DND-41 (cell line): ENCODE measurements at regions not wholly inside any gene's neighbourhood (a gene's known extent, or its start where the extent isn't known, plus 50 kb on each side); places are given as distances from the start of the nearest gene placed in this dataset.

Experiments used
- ATAC-seq: fragments of 200-7000 bp; cut with Tn5 transposase; 3 replicates; pipeline ENCODE4 v1.9.1; 2021; ENCODE audit warnings: low read depth; ENCODE audit not compliant: insufficient read depth
- DNase-seq: peaks from one replicate; pipeline ENCODE4 v3.0.0-alpha.2; 2020
- H2AFZ ChIP-seq: 2 replicates; pipeline ENCODE4 v1.6.0; 2012; ENCODE audit warnings: low read depth, low read length
- H3K27ac ChIP-seq: 2 replicates; pipeline ENCODE4 v1.5.1; 2012; ENCODE audit warnings: low read length, inconsistent platforms
- H3K27me3 ChIP-seq: fragments of 200-600 bp; sonication (generic); 2 replicates; pipeline ENCODE4 v1.6.0; 2012; ENCODE audit warnings: low read length, mild to moderate bottlenecking, inconsistent platforms; ENCODE audit not compliant: insufficient read depth, poor library complexity
- H3K36me3 ChIP-seq: 2 replicates; pipeline ENCODE4 v1.5.1; 2012; ENCODE audit warnings: low read length, inconsistent platforms; ENCODE audit not compliant: insufficient read depth
- H3K4me1 ChIP-seq: 2 replicates; pipeline ENCODE4 v1.5.1; 2012; ENCODE audit warnings: mild to moderate bottlenecking, low read length; ENCODE audit not compliant: insufficient read depth
- H3K4me2 ChIP-seq: 2 replicates; pipeline ENCODE4 v1.6.0; 2012; ENCODE audit warnings: mild to moderate bottlenecking, moderate library complexity, low read length, inconsistent platforms; ENCODE audit not compliant: insufficient read depth
- H3K4me3 ChIP-seq, 2 experiments: fragments of 200-600 bp in 1 of 2; shearing (Covaris generic) in 1 of 2; 2 replicates each; pipeline ENCODE4 v1.5.1; 2012 to 2016; ENCODE audit warnings: inconsistent platforms in 2 of 2, low read length in 2 of 2, mild to moderate bottlenecking in 2 of 2, low read depth in 1 of 2, moderate library complexity in 1 of 2
- H3K79me2 ChIP-seq: 2 replicates; pipeline ENCODE4 v1.6.0; 2012; ENCODE audit warnings: low read length, inconsistent platforms; ENCODE audit not compliant: insufficient read depth
- H3K9ac ChIP-seq: 2 replicates; pipeline ENCODE4 v1.6.0; 2012; ENCODE audit warnings: low read depth, mild to moderate bottlenecking, inconsistent platforms, low read length, moderate library complexity
- H3K9me3 ChIP-seq: 2 replicates; pipeline ENCODE4 v1.5.1; 2012; ENCODE audit warnings: low read length, moderate library complexity, mild to moderate bottlenecking, inconsistent platforms; ENCODE audit not compliant: insufficient read depth, severe bottlenecking
- H4K20me1 ChIP-seq: 2 replicates; pipeline ENCODE4 v1.6.0; 2012; ENCODE audit warnings: low read length; ENCODE audit not compliant: insufficient read depth
- EZH2 ChIP-seq: IDR thresholded peaks from 3 replicates; pipeline ENCODE4 v1.6.1; 2012; ENCODE audit warnings: borderline replicate concordance, low read depth, mild to moderate bottlenecking, moderate library complexity, low read length, inconsistent platforms; ENCODE audit not compliant: severe bottlenecking
- TF ChIP-seq, protein P1 (sequence below): IDR thresholded peaks from 2 replicates; pipeline ENCODE4 v1.5.1; 2012; ENCODE audit warnings: borderline replicate concordance, low read length, moderate library complexity, mild to moderate bottlenecking; ENCODE audit not compliant: poor library complexity, severe bottlenecking; ENCODE audit errors: extremely low read depth

DNA sequence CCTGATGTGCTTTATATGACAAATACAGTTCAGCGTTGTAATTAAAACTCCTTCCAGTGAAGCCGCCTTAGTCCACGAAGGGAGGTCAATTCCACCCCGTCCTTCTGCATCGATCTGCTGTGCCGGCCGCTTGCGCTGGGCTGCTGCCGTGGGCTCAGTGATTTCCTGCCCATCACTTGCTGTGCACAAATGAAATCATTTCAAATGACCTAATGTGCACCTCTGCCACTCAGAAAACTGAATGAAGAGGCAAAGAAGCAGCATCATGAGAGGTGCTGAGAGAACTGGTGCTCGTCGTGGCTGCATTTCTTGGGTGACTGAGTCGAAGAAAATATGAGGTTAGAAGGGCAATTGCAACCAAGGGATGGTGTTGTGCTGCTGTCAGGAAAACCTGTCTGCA is 144.3 kb upstream of the SYT6 start:
- 0 out of 2 replicates have a peak, but pooled peaks cover 3% of the 10 kb centered on the region for H3K4me1 ChIP-seq
- no peaks in the 10 kb centered on the region for H4K20me1 ChIP-seq
- H3K27me3 ChIP-seq = no peaks in the 10 kb centered on the region
- no peak for ATAC-seq
- no peaks in the 10 kb centered on the region for H3K9me3 ChIP-seq
- H3K27ac ChIP-seq = no peak overlapping the region
- no peak overlapping the region for H3K4me2 ChIP-seq
- no peaks in the 10 kb centered on the region for H3K36me3 ChIP-seq
- no peak for TF ChIP-seq EZH2
- TF ChIP-seq, protein P1, sequence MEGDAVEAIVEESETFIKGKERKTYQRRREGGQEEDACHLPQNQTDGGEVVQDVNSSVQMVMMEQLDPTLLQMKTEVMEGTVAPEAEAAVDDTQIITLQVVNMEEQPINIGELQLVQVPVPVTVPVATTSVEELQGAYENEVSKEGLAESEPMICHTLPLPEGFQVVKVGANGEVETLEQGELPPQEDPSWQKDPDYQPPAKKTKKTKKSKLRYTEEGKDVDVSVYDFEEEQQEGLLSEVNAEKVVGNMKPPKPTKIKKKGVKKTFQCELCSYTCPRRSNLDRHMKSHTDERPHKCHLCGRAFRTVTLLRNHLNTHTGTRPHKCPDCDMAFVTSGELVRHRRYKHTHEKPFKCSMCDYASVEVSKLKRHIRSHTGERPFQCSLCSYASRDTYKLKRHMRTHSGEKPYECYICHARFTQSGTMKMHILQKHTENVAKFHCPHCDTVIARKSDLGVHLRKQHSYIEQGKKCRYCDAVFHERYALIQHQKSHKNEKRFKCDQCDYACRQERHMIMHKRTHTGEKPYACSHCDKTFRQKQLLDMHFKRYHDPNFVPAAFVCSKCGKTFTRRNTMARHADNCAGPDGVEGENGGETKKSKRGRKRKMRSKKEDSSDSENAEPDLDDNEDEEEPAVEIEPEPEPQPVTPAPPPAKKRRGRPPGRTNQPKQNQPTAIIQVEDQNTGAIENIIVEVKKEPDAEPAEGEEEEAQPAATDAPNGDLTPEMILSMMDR = no peak
- H3K79me2 ChIP-seq = no peaks in the 10 kb centered on the region
- H3K9ac ChIP-seq = no peak overlapping the region
- DNase-seq = no peak
- no peak overlapping the region for H3K4me3 ChIP-seq
- no peak overlapping the region for H2AFZ ChIP-seq

DNA sequence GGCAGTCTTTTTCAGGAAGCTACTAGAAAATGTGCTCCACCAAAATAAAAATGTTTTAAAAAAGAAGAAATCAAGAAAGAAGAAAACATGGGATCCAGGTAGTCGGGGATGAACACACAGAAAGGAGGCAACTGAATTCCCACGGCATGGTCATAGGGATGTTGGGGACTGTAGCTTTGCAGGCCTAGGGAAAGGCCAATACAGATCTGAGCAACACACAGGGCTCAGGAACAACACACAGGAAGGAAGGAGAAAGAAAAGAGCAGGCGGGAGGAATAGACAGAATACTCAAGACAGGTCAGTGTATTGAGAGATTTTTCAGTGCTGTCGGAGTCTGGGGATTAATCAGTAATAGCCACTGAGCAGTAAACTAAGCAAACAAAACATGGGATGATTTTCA is 142.7 kb upstream of the SYT6 start:
- Histone ChIP-seq H3K79me2 (no peaks in the 10 kb centered on the region), H4K20me1 (no peaks in the 10 kb centered on the region), H2AFZ (no peak overlapping the region), H3K9ac (no peak overlapping the region), H3K4me2 (no peak overlapping the region), H3K4me3 (no peak overlapping the region), H3K27me3 (no peaks in the 10 kb centered on the region), H3K27ac (no peak overlapping the region), H3K36me3 (no peaks in the 10 kb centered on the region), H3K9me3 (no peaks in the 10 kb centered on the region), H3K4me1 (0 out of 2 replicates have a peak, but pooled peaks cover 2% of the 10 kb centered on the region)
- no peak for TF ChIP-seq EZH2
- TF ChIP-seq, protein P1 = no peak
- ATAC-seq (no peak), DNase-seq (no peak)

DNA sequence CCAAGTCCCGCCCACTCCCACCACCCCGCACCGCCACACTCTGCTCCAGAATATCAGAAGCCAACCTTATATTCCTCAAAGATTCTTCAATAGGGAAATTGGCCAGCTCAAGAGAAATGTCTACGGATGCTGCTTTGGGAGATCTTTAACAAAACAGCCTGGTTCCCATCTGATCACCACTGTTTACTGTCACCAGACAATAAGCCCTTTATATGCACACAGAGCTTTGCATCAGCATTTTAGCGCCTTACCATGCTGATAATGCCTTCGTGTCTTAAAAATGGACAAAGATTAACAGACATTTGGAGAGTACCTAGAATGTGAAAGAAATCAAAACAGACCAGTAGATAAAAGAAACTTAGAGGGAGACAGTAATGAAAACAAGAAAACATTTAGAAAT is 141.7 kb upstream of the SYT6 start:
- Histone ChIP-seq H3K9ac (no peak overlapping the region), H3K4me3 (no peak overlapping the region)
- DNase-seq = no peak

More for the DNA sequence above, 141.7 kb upstream of the SYT6 start:
- ATAC-seq = no peak
- Histone ChIP-seq H3K27me3 (no peaks in the 10 kb centered on the region), H3K79me2 (no peaks in the 10 kb centered on the region), H3K27ac (no peak overlapping the region), H4K20me1 (no peaks in the 10 kb centered on the region), H3K4me1 (no peaks in the 10 kb centered on the region), H3K4me2 (no peak overlapping the region), H3K36me3 (no peaks in the 10 kb centered on the region), H3K9me3 (no peaks in the 10 kb centered on the region), H2AFZ (no peak overlapping the region)
- TF ChIP-seq, protein P1 = no peak
- no peak for TF ChIP-seq EZH2
